ENCODE measurements at regions not wholly inside any gene's neighbourhood (a gene's known extent, or its start where the extent isn't known, plus 50 kb on each side); places are given as distances from the start of the nearest gene placed in this dataset.

GRCh38 chr12:77334806-77335205 lies 269.4 kb upstream of the E2F7 start:
- no peaks in the 10 kb centered on the region for H3K4me1 Mint-ChIP-seq
- H3K36me3 ChIP-seq (ENCODE audit: insufficient read depth, low read length): no peaks in the 10 kb centered on the region
- H3K27me3 Mint-ChIP-seq: no peaks in the 10 kb centered on the region
- no peak overlapping the region for H3K27ac ChIP-seq (ENCODE audit: low read depth, low read length)
- ChIA-PET CTCF (ENCODE audit: partially characterized antibody) (no interaction called here), POLR2A (ENCODE audit: partially characterized antibody) (no interaction called here)
- no peak overlapping the region for H3K4me3 Mint-ChIP-seq
- no peaks in the 10 kb centered on the region for H3K27me3 ChIP-seq (ENCODE audit: insufficient read depth, low read length)
- no peaks in the 10 kb centered on the region for H3K36me3 Mint-ChIP-seq
- peaks cover 0 to 4% (median 0%) of the 10 kb centered on the region in 8 donors for H3K9me3 Mint-ChIP-seq
- no peak overlapping the region for H3K27ac Mint-ChIP-seq
- intact Hi-C loops (cut with micrococcal nuclease): no loop called here
- no peak overlapping the region for H3K4me3 ChIP-seq (ENCODE audit: low read length in 2 of 2)
- peaks cover 0 to 3% of the 10 kb centered on the region in 2 donors for H3K9me3 ChIP-seq (ENCODE audit: control insufficient read depth in 1 of 2, low read length in 2 of 2)
- DNase-seq: no peak
- no peaks in the 10 kb centered on the region for H3K4me1 ChIP-seq (ENCODE audit: insufficient read depth, low read length)

GRCh38 chr12:77328326-77328725 lies 263.0 kb upstream of the E2F7 start:
- Histone ChIP-seq H3K36me3 (ENCODE audit: insufficient read depth, low read length) (no peaks in the 10 kb centered on the region), H3K27ac (ENCODE audit: low read depth, low read length) (no peak overlapping the region), H3K27me3 (ENCODE audit: insufficient read depth, low read length) (peaks cover 5% of the 10 kb centered on the region), H3K4me3 (ENCODE audit: low read length in 2 of 2) (no peak overlapping the region), H3K4me1 (ENCODE audit: insufficient read depth, low read length) (no peaks in the 10 kb centered on the region), H3K9me3 (ENCODE audit: control insufficient read depth in 1 of 2, low read length in 2 of 2) (no peaks in the 10 kb centered on the region)
- Mint-ChIP-seq H3K36me3 (no peaks in the 10 kb centered on the region), H3K27me3 (peaks cover 22 to 29% of the 10 kb centered on the region in 2 donors), H3K4me1 (peaks cover 6 to 17% (median 7%) of the 10 kb centered on the region in 4 donors), H3K27ac (no peak overlapping the region), H3K4me3 (no peak overlapping the region), H3K9me3 (peaks cover 0 to 7% (median 2%) of the 10 kb centered on the region in 8 donors)
- ChIA-PET POLR2A (ENCODE audit: partially characterized antibody) (no interaction called here), CTCF (ENCODE audit: partially characterized antibody) (no interaction called here)
- intact Hi-C loops (cut with micrococcal nuclease): no loop called here
- DNase-seq: no peak

- H3K27me3 ChIP-seq (ENCODE audit: insufficient read depth, low read length): peaks cover 5% of the 10 kb centered on the region
- H3K27ac ChIP-seq (ENCODE audit: low read depth, low read length): no peak overlapping the region
- Mint-ChIP-seq H3K27me3 (peaks cover 27 to 34% of the 10 kb centered on the region in 2 donors), H3K4me3 (peak overlapping the region in 6 of 8 donors; percentile 9 to 74 (median 43)), H3K4me1 (peaks cover 6 to 17% (median 7%) of the 10 kb centered on the region in 4 donors), H3K9me3 (peaks cover 0 to 8% (median 3%) of the 10 kb centered on the region in 8 donors), H3K27ac (peak overlapping the region in 1 of 7 donors; percentile 3), H3K36me3 (no peaks in the 10 kb centered on the region)
- no peak for DNase-seq
- H3K4me1 ChIP-seq (ENCODE audit: insufficient read depth, low read length): no peaks in the 10 kb centered on the region
- intact Hi-C loops (cut with micrococcal nuclease): no loop called here
- no peaks in the 10 kb centered on the region for H3K36me3 ChIP-seq (ENCODE audit: insufficient read depth, low read length)
- CTCF ChIA-PET (ENCODE audit: partially characterized antibody): no interaction called here
- no peaks in the 10 kb centered on the region for H3K9me3 ChIP-seq (ENCODE audit: control insufficient read depth in 1 of 2, low read length in 2 of 2)
- no peak overlapping the region for H3K4me3 ChIP-seq (ENCODE audit: low read length in 2 of 2)
- POLR2A ChIA-PET (ENCODE audit: partially characterized antibody): no interaction called here
Observed at GRCh38 chr12:77325511-77326236, 260.3 kb upstream of the E2F7 start.

- Mint-ChIP-seq H3K9me3 (peaks cover 0 to 8% (median 3%) of the 10 kb centered on the region in 8 donors), H3K27ac (no peak overlapping the region), H3K4me1 (peaks cover 6 to 17% (median 7%) of the 10 kb centered on the region in 4 donors), H3K36me3 (no peaks in the 10 kb centered on the region), H3K27me3 (peaks cover 27 to 34% of the 10 kb centered on the region in 2 donors), H3K4me3 (peak overlapping the region in 7 of 8 donors; percentile 24 to 60 (median 53))
- no peak for DNase-seq
- no peaks in the 10 kb centered on the region for H3K36me3 ChIP-seq (ENCODE audit: insufficient read depth, low read length)
- H3K4me3 ChIP-seq (ENCODE audit: low read length in 2 of 2): no peak overlapping the region
- H3K9me3 ChIP-seq (ENCODE audit: control insufficient read depth in 1 of 2, low read length in 2 of 2): no peaks in the 10 kb centered on the region
- intact Hi-C loops (cut with micrococcal nuclease): no loop called here
- no peak overlapping the region for H3K27ac ChIP-seq (ENCODE audit: low read depth, low read length)
- ChIA-PET POLR2A (ENCODE audit: partially characterized antibody) (no interaction called here), CTCF (ENCODE audit: partially characterized antibody) (no interaction called here)
- H3K27me3 ChIP-seq (ENCODE audit: insufficient read depth, low read length): peaks cover 5% of the 10 kb centered on the region
- no peaks in the 10 kb centered on the region for H3K4me1 ChIP-seq (ENCODE audit: insufficient read depth, low read length)
Observed at GRCh38 chr12:77324763-77325468, 259.5 kb upstream of the E2F7 start.

- H3K4me3 Mint-ChIP-seq: peak overlapping the region in 3 of 8 donors; percentile 32 to 37 (median 32)
- CTCF ChIA-PET (ENCODE audit: partially characterized antibody): no interaction called here
Observed at GRCh38 chr12:77324416-77324762, 259.0 kb upstream of the E2F7 start.

GRCh38 chr12:77323788-77324415 lies 258.5 kb upstream of the E2F7 start:
- Mint-ChIP-seq H3K4me1 (peaks cover 6 to 17% (median 7%) of the 10 kb centered on the region in 4 donors), H3K27me3 (peaks cover 29 to 33% of the 10 kb centered on the region in 2 donors), H3K4me3 (peak overlapping the region in 4 of 8 donors; percentile 17 to 37 (median 32)), H3K36me3 (no peaks in the 10 kb centered on the region), H3K27ac (no peak overlapping the region), H3K9me3 (peaks cover 0 to 8% (median 3%) of the 10 kb centered on the region in 8 donors)
- intact Hi-C loops (cut with micrococcal nuclease): no loop called here
- CTCF ChIA-PET (ENCODE audit: partially characterized antibody): no interaction called here
- Histone ChIP-seq H3K27me3 (ENCODE audit: insufficient read depth, low read length) (peaks cover 5% of the 10 kb centered on the region), H3K9me3 (ENCODE audit: control insufficient read depth in 1 of 2, low read length in 2 of 2) (no peaks in the 10 kb centered on the region), H3K4me1 (ENCODE audit: insufficient read depth, low read length) (no peaks in the 10 kb centered on the region), H3K4me3 (ENCODE audit: low read length in 2 of 2) (no peak overlapping the region), H3K36me3 (ENCODE audit: insufficient read depth, low read length) (no peaks in the 10 kb centered on the region), H3K27ac (ENCODE audit: low read depth, low read length) (no peak overlapping the region)
- POLR2A ChIA-PET (ENCODE audit: partially characterized antibody): no interaction called here
- no peak for DNase-seq

More at GRCh38 chr12:77324416-77324762, 259.0 kb upstream of the E2F7 start:
- POLR2A ChIA-PET (ENCODE audit: partially characterized antibody): no interaction called here
- intact Hi-C loops (cut with micrococcal nuclease): no loop called here
- Histone ChIP-seq H3K4me3 (ENCODE audit: low read length in 2 of 2) (no peak overlapping the region), H3K27me3 (ENCODE audit: insufficient read depth, low read length) (peaks cover 5% of the 10 kb centered on the region), H3K36me3 (ENCODE audit: insufficient read depth, low read length) (no peaks in the 10 kb centered on the region), H3K4me1 (ENCODE audit: insufficient read depth, low read length) (no peaks in the 10 kb centered on the region), H3K9me3 (ENCODE audit: control insufficient read depth in 1 of 2, low read length in 2 of 2) (no peaks in the 10 kb centered on the region), H3K27ac (ENCODE audit: low read depth, low read length) (no peak overlapping the region)
- H3K27me3 Mint-ChIP-seq: peaks cover 27 to 34% of the 10 kb centered on the region in 2 donors
- no peak overlapping the region for H3K27ac Mint-ChIP-seq
- no peak for DNase-seq
- no peaks in the 10 kb centered on the region for H3K36me3 Mint-ChIP-seq
- H3K4me1 Mint-ChIP-seq: peaks cover 6 to 17% (median 7%) of the 10 kb centered on the region in 4 donors
- H3K9me3 Mint-ChIP-seq: peaks cover 0 to 8% (median 3%) of the 10 kb centered on the region in 8 donors

GRCh38 chr12:77319166-77319565 lies 253.8 kb upstream of the E2F7 start:
- Histone ChIP-seq H3K4me3 (ENCODE audit: low read length in 2 of 2) (no peak overlapping the region), H3K27ac (ENCODE audit: low read depth, low read length) (no peak overlapping the region), H3K36me3 (ENCODE audit: insufficient read depth, low read length) (no peaks in the 10 kb centered on the region), H3K9me3 (ENCODE audit: control insufficient read depth in 1 of 2, low read length in 2 of 2) (no peaks in the 10 kb centered on the region), H3K4me1 (ENCODE audit: insufficient read depth, low read length) (no peaks in the 10 kb centered on the region), H3K27me3 (ENCODE audit: insufficient read depth, low read length) (peaks cover 5% of the 10 kb centered on the region)
- ChIA-PET POLR2A (ENCODE audit: partially characterized antibody) (no interaction called here), CTCF (ENCODE audit: partially characterized antibody) (no interaction called here)
- intact Hi-C loops (cut with micrococcal nuclease): no loop called here
- Mint-ChIP-seq H3K27me3 (peaks cover 9 to 13% of the 10 kb centered on the region in 2 donors), H3K27ac (no peak overlapping the region), H3K4me3 (no peak overlapping the region), H3K36me3 (no peaks in the 10 kb centered on the region), H3K4me1 (peaks cover 0 to 5% (median under 1%) of the 10 kb centered on the region in 4 donors), H3K9me3 (peaks cover 0 to 5% (median 0%) of the 10 kb centered on the region in 8 donors)
- no peak for DNase-seq
